ENCODE measurements at regions not wholly inside any gene's neighbourhood (a gene's known extent, or its start where the extent isn't known, plus 50 kb on each side); places are given as distances from the start of the nearest gene placed in this dataset.

- H3K4me3 ChIP-seq, result no peak overlapping the region
- no peak overlapping the region for H3K27ac ChIP-seq
- intact Hi-C loops (cut with DNase I), result no loop called here
- no peaks in the 10 kb centered on the region for H3K27me3 ChIP-seq
- peaks cover 0 to 3% (median 0%) of the 10 kb centered on the region in 12 donors for H3K9me3 ChIP-seq
- no peaks in the 10 kb centered on the region for H3K36me3 ChIP-seq
- ATAC-seq (no peak), DNase-seq (no peak)
- H3K4me1 ChIP-seq, result no peaks in the 10 kb centered on the region
- TF ChIP-seq POLR2A (IDR thresholded peaks at IDR 0.05), result no peak
- TF ChIP-seq CTCF (IDR thresholded peaks at IDR 0.05), result no peak
These were observed 444.8 kb downstream of the LIG4 start for GRCh38 chr13:107770541-107770940.

- TF ChIP-seq CTCF (IDR thresholded peaks at IDR 0.05) (no peak), POLR2A (IDR thresholded peaks at IDR 0.05) (no peak)
- WGBS, 4 donors, result 60 to 72% (median 67%) methylated on average over 3 of the region's 3 CpGs
- Histone ChIP-seq H3K4me3 (no peak overlapping the region), H3K27me3 (no peaks in the 10 kb centered on the region), H3K27ac (no peak overlapping the region), H3K4me1 (no peaks in the 10 kb centered on the region), H3K9me3 (peaks cover 0 to 3% (median 0%) of the 10 kb centered on the region in 12 donors), H3K36me3 (no peaks in the 10 kb centered on the region)
- intact Hi-C loops (cut with DNase I), result no loop called here
- ATAC-seq (no peak), DNase-seq (no peak)
These were observed 448.2 kb downstream of the LIG4 start for GRCh38 chr13:107767119-107767518.

- no peak for ATAC-seq
- Histone ChIP-seq H3K4me3 (no peak overlapping the region), H3K4me1 (no peaks in the 10 kb centered on the region), H3K27ac (no peak overlapping the region), H3K9me3 (peaks cover 0 to 3% (median 0%) of the 10 kb centered on the region in 12 donors), H3K27me3 (no peaks in the 10 kb centered on the region), H3K36me3 (no peaks in the 10 kb centered on the region)
- WGBS, 4 donors, result 57 to 68% (median 66%) methylated on average over 6 of the region's 6 CpGs
- intact Hi-C loops (cut with DNase I), result no loop called here
- no peak for DNase-seq
- TF ChIP-seq POLR2A (IDR thresholded peaks at IDR 0.05) (no peak), CTCF (IDR thresholded peaks at IDR 0.05) (no peak)
These were observed 449.5 kb downstream of the LIG4 start for GRCh38 chr13:107765724-107766401.

GRCh38 chr13:107764046-107764445 is 451.3 kb downstream of the LIG4 start:
- intact Hi-C loops (cut with DNase I), result no loop called here
- H3K27ac ChIP-seq, result no peak overlapping the region
- DNase-seq, result no peak
- no peak for ATAC-seq
- TF ChIP-seq CTCF (IDR thresholded peaks at IDR 0.05) (no peak), POLR2A (IDR thresholded peaks at IDR 0.05) (no peak)
- H3K27me3 ChIP-seq, result no peaks in the 10 kb centered on the region
- H3K4me3 ChIP-seq, result no peak overlapping the region
- H3K4me1 ChIP-seq, result no peaks in the 10 kb centered on the region
- H3K36me3 ChIP-seq, result no peaks in the 10 kb centered on the region
- 30 to 98% (median 89%) methylated on average over 1 of the region's 1 CpG for WGBS, 4 donors
- H3K9me3 ChIP-seq, result peaks cover 0 to 2% (median 0%) of the 10 kb centered on the region in 12 donors
